Body of pancreas (tissue), 4 donors: ENCODE measurements at regions not wholly inside any gene's neighbourhood (a gene's known extent, or its start where the extent isn't known, plus 50 kb on each side); places are given as distances from the start of the nearest gene placed in this dataset.

ENCODE experiments used
- ATAC-seq: fragments of 150-250 bp; one replicate; pipeline ENCODE4 v1.9.1; 2016
- DNase-seq, 4 donors: peaks; one replicate each; pipeline ENCODE4 v3.0.0-alpha.2; 2019
- H3K27ac ChIP-seq, 4 donors: fragments of 200-600 bp; sonication (generic); 1 replicate in 3 of 4; 2 replicates in 1 of 4; pipeline versions ENCODE4 v1.5.1 to v1.6.1; 2016 to 2019; ENCODE audit warnings: mild to moderate bottlenecking in 1 of 4, mixed read lengths in 1 of 4, moderate library complexity in 1 of 4
- H3K27me3 ChIP-seq, 2 donors: fragments of 200-600 bp; sonication (generic); one replicate each; pipeline ENCODE4 v1.6.0; 2016; ENCODE audit warnings: mild to moderate bottlenecking in 1 of 2
- H3K36me3 ChIP-seq, 2 donors: fragments of 200-600 bp; sonication (generic); replicated peaks in 1 of 2; 2 replicates each; pipeline ENCODE4 v1.5.1; 2016; ENCODE audit warnings: low read depth in 2 of 2; ENCODE audit not compliant: insufficient read depth in 1 of 2
- H3K4me1 ChIP-seq: fragments of 200-600 bp; sonication (generic); one replicate; pipeline ENCODE4 v1.6.0; 2016
- H3K4me3 ChIP-seq, 2 donors: fragments of 200-600 bp; sonication (generic); 1 replicate in 1 of 2; 2 replicates in 1 of 2; pipeline ENCODE4 v1.5.1; 2016 to 2019
- H3K9me3 ChIP-seq, 3 donors: fragments of 200-600 bp; sonication (generic); 1 replicate in 2 of 3; 2 replicates in 1 of 3; pipeline ENCODE4 v1.5.1; 2016
- POLR2A ChIP-seq, 3 donors: fragments of 450-650 bp; IDR thresholded peaks; one replicate each; pipeline ENCODE4 v1.6.1; 2016; ENCODE audit warnings: antibody characterized with exemption in 3 of 3, mild to moderate bottlenecking in 2 of 3
- WGBS, 2 donors: methylation state at CpG; one replicate each; pipeline ENCODE4 v1.1.5; 2017; 5-methylcytosine and 5-hydroxymethylcytosine counted together
- intact Hi-C: fragments of 100-400 bp; cut with DNase I; formaldehyde crosslinking; loops from one replicate; pipeline ENCODE4 v1.15.1; 2023
- TF ChIP-seq, protein P1 (sequence below), 7 experiments: fragments of 450-650 bp in 4 of 7; fragments of 200-600 bp in 3 of 7; sonication (generic) in 3 of 7; IDR thresholded peaks; one replicate each; pipeline ENCODE4 v1.5.1; 2016 to 2019; ENCODE audit warnings: antibody characterized with exemption in 7 of 7

DNA sequence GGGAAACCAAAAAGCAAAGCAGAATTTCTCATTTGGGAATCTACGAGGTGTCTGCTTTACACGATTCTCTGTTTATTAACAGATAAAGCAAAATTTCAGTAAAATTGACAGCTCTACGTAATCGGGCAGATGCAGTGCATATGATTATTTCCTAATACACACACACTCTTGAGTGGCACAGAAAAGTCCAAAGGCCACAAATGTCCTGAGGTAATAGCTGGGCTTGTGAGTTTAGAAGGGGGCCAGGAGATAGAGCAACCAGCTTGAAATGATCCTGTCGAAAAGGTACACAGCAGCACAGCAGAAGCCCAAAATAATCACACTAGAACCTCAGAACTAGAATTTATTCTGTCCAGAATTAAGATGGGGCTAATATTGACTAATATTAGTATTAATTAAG is 236.0 kb downstream of the FAT4 start:
- no peaks in the 10 kb centered on the region for H3K4me1 ChIP-seq
- ATAC-seq: no peak
- WGBS, 2 donors: 48 to 52% methylated on average over 5 of the region's 5 CpGs

DNA sequence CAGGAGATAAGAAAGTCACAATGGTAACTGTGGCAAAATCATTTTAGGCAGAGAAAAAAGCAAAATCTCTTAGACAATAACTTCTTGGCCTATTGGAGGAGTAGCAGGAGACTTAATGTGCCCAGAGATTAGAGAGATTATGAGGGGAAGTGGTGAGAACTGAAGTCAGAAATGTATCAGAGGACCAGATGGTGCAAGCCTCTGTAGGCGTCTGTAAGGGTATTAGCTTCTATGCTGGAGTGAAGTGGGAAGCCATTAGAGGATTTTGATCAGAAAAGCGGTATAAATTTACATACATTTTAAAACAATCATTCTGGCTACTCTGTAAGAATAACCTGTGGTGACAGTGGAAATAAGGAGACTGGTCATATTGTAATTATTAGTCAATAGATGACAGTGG is 236.7 kb downstream of the FAT4 start:
- TF ChIP-seq POLR2A (IDR thresholded peaks at IDR 0.05): no peak
- TF ChIP-seq, protein P1, sequence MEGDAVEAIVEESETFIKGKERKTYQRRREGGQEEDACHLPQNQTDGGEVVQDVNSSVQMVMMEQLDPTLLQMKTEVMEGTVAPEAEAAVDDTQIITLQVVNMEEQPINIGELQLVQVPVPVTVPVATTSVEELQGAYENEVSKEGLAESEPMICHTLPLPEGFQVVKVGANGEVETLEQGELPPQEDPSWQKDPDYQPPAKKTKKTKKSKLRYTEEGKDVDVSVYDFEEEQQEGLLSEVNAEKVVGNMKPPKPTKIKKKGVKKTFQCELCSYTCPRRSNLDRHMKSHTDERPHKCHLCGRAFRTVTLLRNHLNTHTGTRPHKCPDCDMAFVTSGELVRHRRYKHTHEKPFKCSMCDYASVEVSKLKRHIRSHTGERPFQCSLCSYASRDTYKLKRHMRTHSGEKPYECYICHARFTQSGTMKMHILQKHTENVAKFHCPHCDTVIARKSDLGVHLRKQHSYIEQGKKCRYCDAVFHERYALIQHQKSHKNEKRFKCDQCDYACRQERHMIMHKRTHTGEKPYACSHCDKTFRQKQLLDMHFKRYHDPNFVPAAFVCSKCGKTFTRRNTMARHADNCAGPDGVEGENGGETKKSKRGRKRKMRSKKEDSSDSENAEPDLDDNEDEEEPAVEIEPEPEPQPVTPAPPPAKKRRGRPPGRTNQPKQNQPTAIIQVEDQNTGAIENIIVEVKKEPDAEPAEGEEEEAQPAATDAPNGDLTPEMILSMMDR (IDR thresholded peaks at IDR 0.05): no peak
- intact Hi-C loops: no loop called here

More for the DNA sequence above, 236.0 kb downstream of the FAT4 start:
- H3K4me3 ChIP-seq: no peak overlapping the region
- no peak for DNase-seq
- no peaks in the 10 kb centered on the region for H3K9me3 ChIP-seq
- no peaks in the 10 kb centered on the region for H3K27me3 ChIP-seq
- H3K27ac ChIP-seq: no peak overlapping the region
- H3K36me3 ChIP-seq: no peaks in the 10 kb centered on the region
- intact Hi-C loops: no loop called here
- no peak for TF ChIP-seq POLR2A (IDR thresholded peaks at IDR 0.05)
- TF ChIP-seq, protein P1 (IDR thresholded peaks at IDR 0.05): no peak

DNA sequence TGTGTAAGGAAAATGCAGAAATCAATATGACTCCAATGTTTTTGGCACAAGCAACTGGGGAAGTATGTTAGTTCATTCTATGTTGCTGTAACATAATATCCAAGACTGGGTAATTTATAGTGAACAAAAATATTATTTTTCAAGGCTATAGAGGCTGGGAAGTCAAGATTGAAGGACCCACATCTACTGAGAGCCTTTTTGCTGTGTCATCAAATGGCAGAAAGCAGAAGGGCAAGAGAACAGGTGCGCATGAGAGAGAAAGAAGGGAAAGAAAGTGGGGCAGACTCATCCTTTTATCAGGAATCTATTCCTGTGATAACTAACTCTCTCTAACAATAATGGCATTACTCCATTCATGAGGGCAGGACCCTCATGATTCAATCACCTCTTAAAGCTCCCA is 237.2 kb downstream of the FAT4 start:
- Histone ChIP-seq H3K27me3 (no peaks in the 10 kb centered on the region), H3K27ac (no peak overlapping the region), H3K4me3 (no peak overlapping the region), H3K4me1 (no peaks in the 10 kb centered on the region), H3K9me3 (no peaks in the 10 kb centered on the region), H3K36me3 (no peaks in the 10 kb centered on the region)
- intact Hi-C loops: no loop called here
- 86 to 93% methylated on average over 1 of the region's 1 CpG for WGBS, 2 donors
- no peak for TF ChIP-seq POLR2A (IDR thresholded peaks at IDR 0.05)
- TF ChIP-seq, protein P1 (IDR thresholded peaks at IDR 0.05): no peak
- ATAC-seq (no peak), DNase-seq (no peak)

More for the DNA sequence above, 236.7 kb downstream of the FAT4 start:
- DNase-seq (no peak), ATAC-seq (no peak)
- no peaks in the 10 kb centered on the region for H3K4me1 ChIP-seq
- H3K27ac ChIP-seq: no peak overlapping the region
- H3K4me3 ChIP-seq: no peak overlapping the region
- no peaks in the 10 kb centered on the region for H3K9me3 ChIP-seq
- H3K27me3 ChIP-seq: no peaks in the 10 kb centered on the region
- no peaks in the 10 kb centered on the region for H3K36me3 ChIP-seq
- WGBS, 2 donors: 50 to 53% methylated on average over 2 of the region's 2 CpGs

DNA sequence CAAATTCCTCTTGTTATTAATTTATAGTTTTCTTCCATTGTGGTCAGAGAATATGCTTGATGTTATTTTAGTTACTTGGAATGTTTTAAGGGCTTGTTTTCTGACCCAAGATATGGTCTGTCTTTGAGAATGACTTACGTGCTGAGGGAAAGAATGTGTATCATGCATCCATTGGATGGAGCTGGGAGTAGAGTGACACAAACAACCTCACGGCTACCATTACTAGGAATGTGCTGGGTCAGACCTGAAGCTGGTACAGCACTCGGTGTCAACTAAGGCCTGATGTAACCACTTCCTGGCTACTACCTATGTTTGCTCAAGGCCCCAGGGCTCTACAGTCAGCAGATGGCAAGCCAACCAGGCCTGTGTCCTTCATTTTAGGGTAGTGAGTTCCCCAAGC is 257.8 kb downstream of the FAT4 start:
- no peaks in the 10 kb centered on the region for H3K4me1 ChIP-seq
- 54 to 71% methylated on average over 3 of the region's 3 CpGs for WGBS, 2 donors
- no peak overlapping the region for H3K27ac ChIP-seq
- DNase-seq (no peak), ATAC-seq (no peak)
- H3K9me3 ChIP-seq: no peaks in the 10 kb centered on the region
- TF ChIP-seq, protein P1 (IDR thresholded peaks at IDR 0.05): no peak
- no peak for TF ChIP-seq POLR2A (IDR thresholded peaks at IDR 0.05)
- intact Hi-C loops: no loop called here
- no peaks in the 10 kb centered on the region for H3K36me3 ChIP-seq
- no peaks in the 10 kb centered on the region for H3K27me3 ChIP-seq
- H3K4me3 ChIP-seq: no peak overlapping the region

DNA sequence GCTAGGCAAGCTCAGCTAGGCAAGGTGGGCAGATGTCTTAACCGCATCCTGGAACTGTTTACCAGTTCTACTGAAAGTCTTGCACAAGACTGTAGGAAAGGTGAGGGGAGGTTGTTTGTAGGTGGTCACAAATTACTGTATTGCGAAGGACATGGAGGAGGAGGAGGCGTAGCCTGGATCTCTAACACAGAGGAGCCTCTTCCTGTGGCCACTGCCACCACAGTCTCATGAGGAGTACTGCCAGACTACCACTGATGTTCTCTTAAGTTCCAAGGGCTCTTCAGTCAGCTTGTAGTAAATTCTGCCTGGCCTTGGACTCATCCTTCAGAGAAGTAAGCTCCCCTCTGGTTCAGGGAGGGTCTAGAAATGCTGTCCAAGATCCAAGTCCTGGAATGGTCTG is 258.6 kb downstream of the FAT4 start:
- intact Hi-C loops: no loop called here
- Histone ChIP-seq H3K36me3 (no peaks in the 10 kb centered on the region), H3K9me3 (no peaks in the 10 kb centered on the region), H3K27ac (no peak overlapping the region), H3K4me3 (no peak overlapping the region), H3K4me1 (no peaks in the 10 kb centered on the region), H3K27me3 (no peaks in the 10 kb centered on the region)
- TF ChIP-seq, protein P1 (IDR thresholded peaks at IDR 0.05): no peak
- no peak for TF ChIP-seq POLR2A (IDR thresholded peaks at IDR 0.05)
- ATAC-seq: no peak
- no peak for DNase-seq
- WGBS, 2 donors: 88 to 89% methylated on average over 3 of the region's 3 CpGs
